Progenitor cell of endocrine pancreas (in vitro differentiated cells): ENCODE measurements at regions not wholly inside any gene's neighbourhood (a gene's known extent, or its start where the extent isn't known, plus 50 kb on each side); places are given as distances from the start of the nearest gene placed in this dataset.
A peak's percentile ranks its signal among the peaks of the same experiment; 100 is the strongest.

Experiments used
- DNase-seq: peaks from one replicate; pipeline ENCODE4 v3.0.0; 2021; ENCODE audit warnings: low spot score; ENCODE audit not compliant: unreplicated experiment
- H3K27ac Mint-ChIP-seq: 2 replicates; pipeline ENCODE4 v1.8.0; 2021; ENCODE audit warnings: mild to moderate bottlenecking, moderate library complexity, mixed read lengths
- H3K27me3 Mint-ChIP-seq: 2 replicates; pipeline ENCODE4 v1.8.0; 2021; ENCODE audit warnings: mixed read lengths
- H3K36me3 Mint-ChIP-seq: 2 replicates; pipeline ENCODE4 v1.8.0; 2022; ENCODE audit warnings: mixed read lengths; ENCODE audit not compliant: insufficient read depth
- H3K4me1 Mint-ChIP-seq: 2 replicates; pipeline ENCODE4 v1.8.0; 2021; ENCODE audit warnings: low read depth, mixed read lengths
- H3K4me3 Mint-ChIP-seq: 2 replicates; pipeline ENCODE4 v1.8.0; 2021; ENCODE audit warnings: low read depth, mild to moderate bottlenecking, moderate library complexity, mixed read lengths
- H3K9me3 Mint-ChIP-seq: 2 replicates; pipeline ENCODE4 v1.8.0; 2021; ENCODE audit warnings: low read depth, mixed read lengths
- CTCF ChIP-seq: fragments of 200-600 bp; sonication (generic); IDR thresholded peaks from one replicate; pipeline ENCODE4 v1.5.0; 2021; ENCODE audit warnings: antibody characterized with exemption, mild to moderate bottlenecking; ENCODE audit not compliant: unreplicated experiment

DNA sequence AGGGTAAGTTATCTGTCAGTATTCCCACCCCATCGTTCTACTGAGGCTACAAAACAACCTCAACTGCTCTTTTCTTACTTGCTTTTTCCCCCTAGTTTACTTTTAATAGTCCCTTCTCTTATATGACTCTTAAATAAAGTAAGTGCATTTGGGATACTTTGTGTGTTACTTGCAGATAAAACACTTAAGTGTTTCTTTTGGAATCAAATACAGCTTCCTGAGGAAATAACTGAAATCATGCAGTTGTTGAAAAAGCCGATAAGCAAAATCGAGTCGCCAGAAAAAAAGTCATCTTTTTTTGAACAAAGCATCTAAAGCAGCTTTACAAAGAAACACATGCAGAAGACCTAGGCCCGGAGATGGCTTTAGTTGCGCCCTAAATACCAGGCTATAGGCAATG is 53.5 kb upstream of the EPB41L4A start:
- Mint-ChIP-seq H3K27me3 (peaks cover 7% of the 10 kb centered on the region), H3K4me3 (no peak overlapping the region), H3K27ac (no peak overlapping the region), H3K36me3 (no peaks in the 10 kb centered on the region), H3K4me1 (peaks cover 7% of the 10 kb centered on the region), H3K9me3 (no peaks in the 10 kb centered on the region)
- TF ChIP-seq CTCF = no peak
- DNase-seq = no peak

GRCh38 chr5:112473989-112474388 is 54.9 kb upstream of the EPB41L4A start:
- H3K27ac Mint-ChIP-seq = no peak overlapping the region
- DNase-seq = no peak
- peaks cover 6% of the 10 kb centered on the region for H3K4me1 Mint-ChIP-seq
- peaks cover 13% of the 10 kb centered on the region for H3K27me3 Mint-ChIP-seq
- H3K9me3 Mint-ChIP-seq = no peaks in the 10 kb centered on the region
- TF ChIP-seq CTCF = no peak
- H3K36me3 Mint-ChIP-seq = no peaks in the 10 kb centered on the region
- H3K4me3 Mint-ChIP-seq = no peak overlapping the region

GRCh38 chr5:112475747-112476365 is 56.8 kb upstream of the EPB41L4A start:
- Mint-ChIP-seq H3K4me3 (no peak overlapping the region), H3K27me3 (peaks cover 13% of the 10 kb centered on the region), H3K9me3 (no peaks in the 10 kb centered on the region), H3K27ac (peak overlapping the region; percentile 97), H3K4me1 (peaks cover 6% of the 10 kb centered on the region), H3K36me3 (no peaks in the 10 kb centered on the region)
- no peak for TF ChIP-seq CTCF
- no peak for DNase-seq

GRCh38 chr5:112479418-112479817 is 60.3 kb upstream of the EPB41L4A start:
- H3K36me3 Mint-ChIP-seq = no peaks in the 10 kb centered on the region
- H3K4me3 Mint-ChIP-seq = no peak overlapping the region
- H3K9me3 Mint-ChIP-seq = peaks cover 7% of the 10 kb centered on the region
- TF ChIP-seq CTCF = no peak
- DNase-seq = no peak
- peaks cover 9% of the 10 kb centered on the region for H3K27me3 Mint-ChIP-seq
- H3K27ac Mint-ChIP-seq = peak overlapping the region; percentile 31
- H3K4me1 Mint-ChIP-seq = peaks cover 6% of the 10 kb centered on the region

DNA sequence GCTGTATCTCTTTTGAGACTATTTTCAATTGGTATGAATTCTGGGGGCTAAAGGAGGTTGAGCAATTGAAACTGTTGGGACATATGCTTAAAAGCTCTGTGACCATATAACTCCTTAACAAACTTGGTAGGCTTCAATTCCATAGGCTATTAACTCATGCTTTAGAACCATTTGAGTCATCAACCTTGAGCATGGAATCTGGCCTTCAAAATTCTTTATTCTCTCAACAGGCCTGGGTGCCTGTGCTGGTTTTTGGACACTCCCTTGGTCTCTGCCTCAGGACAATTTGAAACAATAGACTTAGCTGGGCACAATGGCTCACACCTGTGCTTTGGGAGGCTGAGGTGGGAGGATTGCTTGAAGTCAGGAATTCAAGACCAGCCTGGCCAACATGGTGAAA is 61.4 kb upstream of the EPB41L4A start:
- Mint-ChIP-seq H3K27me3 (peaks cover 9% of the 10 kb centered on the region), H3K4me3 (no peak overlapping the region)
- DNase-seq = no peak

More for the DNA sequence above, 61.4 kb upstream of the EPB41L4A start:
- H3K9me3 Mint-ChIP-seq = peaks cover 7% of the 10 kb centered on the region
- no peak for TF ChIP-seq CTCF
- H3K27ac Mint-ChIP-seq = no peak overlapping the region
- H3K36me3 Mint-ChIP-seq = no peaks in the 10 kb centered on the region
- H3K4me1 Mint-ChIP-seq = peaks cover 6% of the 10 kb centered on the region
